ENCODE measurements at regions not wholly inside any gene's neighbourhood (a gene's known extent, or its start where the extent isn't known, plus 50 kb on each side); places are given as distances from the start of the nearest gene placed in this dataset.

DNA sequence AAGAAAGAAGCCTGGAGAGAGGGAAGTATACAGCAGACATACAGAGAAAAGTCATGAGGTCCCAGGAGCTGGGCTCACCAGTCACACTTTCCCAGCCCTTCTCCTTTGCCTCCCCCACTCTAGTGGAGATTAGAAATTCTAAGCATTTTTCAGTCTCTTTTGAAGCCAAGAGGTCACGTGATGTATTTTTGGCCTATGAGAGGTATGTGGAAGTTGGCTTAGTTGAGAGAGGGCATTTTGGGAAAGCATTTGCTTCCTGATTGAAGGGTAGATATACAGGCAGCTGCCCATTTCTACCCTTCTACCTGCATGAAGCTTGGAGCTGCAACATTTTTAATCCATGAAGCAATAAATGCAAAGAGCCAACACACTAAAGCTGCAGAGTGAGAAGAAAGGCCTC, 106.0 kb upstream of the TNFAIP3 start:
- Histone ChIP-seq H3K9ac (ENCODE audit: low read length) (no peak overlapping the region), H3K4me1 (ENCODE audit: control insufficient read depth in 2 of 2, insufficient read depth in 2 of 2, low read length in 2 of 2) (peaks cover under 1 to 2% of the 10 kb centered on the region in 2 donors), H3K9me3 (ENCODE audit: control extremely low read depth in 1 of 3, control insufficient read depth in 2 of 3, insufficient read depth in 1 of 3, low read length in 2 of 3) (no peaks in the 10 kb centered on the region), H3K79me2 (ENCODE audit: control insufficient read depth, insufficient read depth, low read length) (no peaks in the 10 kb centered on the region), H4K20me1 (ENCODE audit: control insufficient read depth, insufficient read depth, low read length, poor library complexity, severe bottlenecking) (no peaks in the 10 kb centered on the region), H3K36me3 (replicated peaks in 1 of 2; ENCODE audit: control extremely low read depth in 1 of 2, control insufficient read depth in 1 of 2, extremely low read depth in 1 of 2, insufficient read depth in 2 of 2, low read length in 1 of 2) (no peaks in the 10 kb centered on the region), H3K27ac (ENCODE audit: low read length in 2 of 2) (no peak overlapping the region), H2AFZ (ENCODE audit: insufficient read depth, low read depth, low read length, poor library complexity, severe bottlenecking) (no peak overlapping the region), H3K27me3 (replicated peaks in 1 of 4; ENCODE audit: control extremely low read depth in 1 of 4, control insufficient read depth in 3 of 4, insufficient read depth in 4 of 4, low read length in 3 of 4) (no peaks in the 10 kb centered on the region), H3K4me2 (replicated peaks; ENCODE audit: low read depth, low read length, poor library complexity, severe bottlenecking) (no peak overlapping the region), H3K4me3 (ENCODE audit: control extremely low read depth in 1 of 5, extremely low read depth in 1 of 5, insufficient read depth in 1 of 5, low read depth in 2 of 5, low read length in 4 of 5) (no peak overlapping the region)
- CTCF ChIA-PET = interaction anchor here (1.6 kb wide), 1 partner anchor 38 kb away, joined by 6 read pairs; no protein-coding TSS in a partner anchor
- DNase-seq (no peak), ATAC-seq (ENCODE audit: low read depth) (no peak)
- Mint-ChIP-seq H3K4me1 (peaks cover under 1% of the 10 kb centered on the region), H3K27me3 (no peaks in the 10 kb centered on the region), H3K4me3 (no peak overlapping the region), H3K27ac (no peak overlapping the region), H3K9me3 (ENCODE audit: insufficient read depth) (no peaks in the 10 kb centered on the region)
- WGBS (ENCODE audit: insufficient coverage) = no CpG with 5 or more reads among the region's 1 CpG
- intact Hi-C loops (cut with micrococcal nuclease) = no loop called here
- POLR2A ChIA-PET = no interaction called here
- no peak for TF ChIP-seq EZH2 (IDR thresholded peaks at IDR 0.05; ENCODE audit: borderline replicate concordance, insufficient read depth, low read depth, low read length, poor library complexity, severe bottlenecking)
- TF ChIP-seq CTCF (IDR thresholded peaks at IDR 0.05) = no peak

GRCh38 chr6:137761487-137761886, 105.6 kb upstream of the TNFAIP3 start:
- no peaks in the 10 kb centered on the region for H3K27me3 Mint-ChIP-seq
- intact Hi-C loops (cut with micrococcal nuclease) = no loop called here

More at GRCh38 chr6:137761487-137761886, 105.6 kb upstream of the TNFAIP3 start:
- Mint-ChIP-seq H3K9me3 (ENCODE audit: insufficient read depth) (no peaks in the 10 kb centered on the region), H3K4me1 (no peaks in the 10 kb centered on the region), H3K27ac (no peak overlapping the region), H3K4me3 (no peak overlapping the region)
- Histone ChIP-seq H3K4me3 (ENCODE audit: control extremely low read depth in 1 of 5, extremely low read depth in 1 of 5, insufficient read depth in 1 of 5, low read depth in 2 of 5, low read length in 4 of 5) (no peak overlapping the region), H4K20me1 (ENCODE audit: control insufficient read depth, insufficient read depth, low read length, poor library complexity, severe bottlenecking) (no peaks in the 10 kb centered on the region), H3K9ac (ENCODE audit: low read length) (no peak overlapping the region), H3K27me3 (replicated peaks in 1 of 4; ENCODE audit: control extremely low read depth in 1 of 4, control insufficient read depth in 3 of 4, insufficient read depth in 4 of 4, low read length in 3 of 4) (no peaks in the 10 kb centered on the region), H2AFZ (ENCODE audit: insufficient read depth, low read depth, low read length, poor library complexity, severe bottlenecking) (no peak overlapping the region), H3K4me1 (ENCODE audit: control insufficient read depth in 2 of 2, insufficient read depth in 2 of 2, low read length in 2 of 2) (no peaks in the 10 kb centered on the region), H3K79me2 (ENCODE audit: control insufficient read depth, insufficient read depth, low read length) (no peaks in the 10 kb centered on the region), H3K9me3 (ENCODE audit: control extremely low read depth in 1 of 3, control insufficient read depth in 2 of 3, insufficient read depth in 1 of 3, low read length in 2 of 3) (no peaks in the 10 kb centered on the region), H3K27ac (ENCODE audit: low read length in 2 of 2) (no peak overlapping the region), H3K4me2 (replicated peaks; ENCODE audit: low read depth, low read length, poor library complexity, severe bottlenecking) (no peak overlapping the region), H3K36me3 (replicated peaks in 1 of 2; ENCODE audit: control extremely low read depth in 1 of 2, control insufficient read depth in 1 of 2, extremely low read depth in 1 of 2, insufficient read depth in 2 of 2, low read length in 1 of 2) (no peaks in the 10 kb centered on the region)
- WGBS (ENCODE audit: insufficient coverage) = no CpG with 5 or more reads among the region's 2 CpGs
- TF ChIP-seq CTCF (IDR thresholded peaks at IDR 0.05) (no peak), EZH2 (IDR thresholded peaks at IDR 0.05; ENCODE audit: borderline replicate concordance, insufficient read depth, low read depth, low read length, poor library complexity, severe bottlenecking) (no peak)
- no peak for DNase-seq
- no peak for ATAC-seq (ENCODE audit: low read depth)
- CTCF ChIA-PET = interaction anchor here (1.6 kb wide), 1 partner anchor 37 kb away, joined by 6 read pairs; no protein-coding TSS in a partner anchor
- POLR2A ChIA-PET = no interaction called here
